Adrenal gland (tissue), 5 donors: ENCODE measurements at regions not wholly inside any gene's neighbourhood (a gene's known extent, or its start where the extent isn't known, plus 50 kb on each side); places are given as distances from the start of the nearest gene placed in this dataset.

ENCODE experiments used
- CTCF ChIP-seq, 6 experiments: fragments of 450-650 bp in 4 of 6; fragments of 200-600 bp in 2 of 6; sonication (generic) in 1 of 6; IDR thresholded peaks; 1 replicate in 5 of 6; 2 replicates in 1 of 6; pipeline versions ENCODE4 v1.5.1 to v1.8.0; 2016 to 2021; ENCODE audit warnings: antibody characterized with exemption in 6 of 6, mild to moderate bottlenecking in 2 of 6, moderate library complexity in 1 of 6
- POLR2A ChIP-seq, 2 donors: fragments of 450-650 bp; IDR thresholded peaks; one replicate each; pipeline ENCODE4 v1.6.1; 2017; ENCODE audit warnings: antibody characterized with exemption in 2 of 2, mild to moderate bottlenecking in 2 of 2, moderate library complexity in 1 of 2
- donor health status: DM: no; HTN: no; CAD: no.

GRCh38 chr17:56681561-56682266 lies 88.2 kb downstream of the NOG start:
- TF ChIP-seq CTCF (IDR thresholded peaks at IDR 0.05) (no peak), POLR2A (IDR thresholded peaks at IDR 0.05) (no peak)
